ENCODE measurements at regions not wholly inside any gene's neighbourhood (a gene's known extent, or its start where the extent isn't known, plus 50 kb on each side); places are given as distances from the start of the nearest gene placed in this dataset.

GRCh38 chr14:58947814-58948445 lies 240.5 kb upstream of the DAAM1 start:
- TF ChIP-seq Cebpa-rat (IDR thresholded peaks at IDR 0.05), result no peak
- no peak overlapping the region for H3K4me3 ChIP-seq
- no peak overlapping the region for H3K27ac ChIP-seq
- H4K20me1 ChIP-seq, result no peaks in the 10 kb centered on the region
- H3K4me2 ChIP-seq, result no peak overlapping the region
- H3K9me3 ChIP-seq, result 0 out of 2 replicates have a peak, but pooled peaks cover 8% of the 10 kb centered on the region
- no peak overlapping the region for H3K9ac ChIP-seq
- no peaks in the 10 kb centered on the region for H3K27me3 ChIP-seq
- H3K4me1 ChIP-seq, result no peaks in the 10 kb centered on the region
- no peaks in the 10 kb centered on the region for H3K36me3 ChIP-seq

GRCh38 chr14:58950555-58950954 lies 237.9 kb upstream of the DAAM1 start:
- TF ChIP-seq Cebpa-rat (IDR thresholded peaks at IDR 0.05), result no peak
- Histone ChIP-seq H3K27me3 (no peaks in the 10 kb centered on the region), H3K4me3 (no peak overlapping the region), H3K9me3 (0 out of 2 replicates have a peak, but pooled peaks cover 8% of the 10 kb centered on the region), H3K9ac (no peak overlapping the region), H3K27ac (no peak overlapping the region), H3K4me2 (no peak overlapping the region), H3K4me1 (peaks cover 20% of the 10 kb centered on the region), H3K36me3 (no peaks in the 10 kb centered on the region), H4K20me1 (no peaks in the 10 kb centered on the region)

- Histone ChIP-seq H3K4me3 (no peak overlapping the region), H3K27me3 (no peaks in the 10 kb centered on the region), H3K9ac (no peak overlapping the region), H3K27ac (no peak overlapping the region), H4K20me1 (no peaks in the 10 kb centered on the region), H3K36me3 (no peaks in the 10 kb centered on the region), H3K9me3 (0 out of 2 replicates have a peak, but pooled peaks cover 8% of the 10 kb centered on the region), H3K4me2 (no peak overlapping the region), H3K4me1 (peaks cover 26% of the 10 kb centered on the region)
- TF ChIP-seq Cebpa-rat (IDR thresholded peaks at IDR 0.05), result no peak
Measured at GRCh38 chr14:58951143-58951542, 237.3 kb upstream of the DAAM1 start.

DNA sequence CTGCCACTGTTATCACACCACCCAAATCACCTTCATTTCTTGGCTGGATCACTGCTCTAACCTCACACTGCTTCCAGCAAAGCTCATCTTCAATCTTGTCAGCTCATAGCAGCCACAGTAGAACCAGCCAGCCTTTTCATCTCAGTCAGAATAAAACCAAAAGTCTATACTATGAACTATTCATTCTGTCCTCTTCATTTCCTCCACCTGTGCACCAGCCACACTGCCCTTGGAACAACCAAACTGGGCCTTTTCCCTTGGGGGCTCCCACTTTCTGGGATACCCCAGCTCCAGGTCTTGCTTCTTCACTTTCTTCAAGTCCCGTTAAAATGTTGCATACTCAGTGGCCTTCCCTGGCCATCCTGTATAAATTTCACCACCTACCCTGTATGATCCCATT lies 234.4 kb upstream of the DAAM1 start:
- Histone ChIP-seq H3K9ac (no peak overlapping the region), H3K9me3 (0 out of 2 replicates have a peak, but pooled peaks cover 13% of the 10 kb centered on the region), H3K4me1 (peaks cover 36% of the 10 kb centered on the region), H3K36me3 (no peaks in the 10 kb centered on the region), H3K27ac (peak overlapping the region; percentile 75; the same call in 1 of the 2 replicates), H3K4me2 (peak overlapping the region; percentile 80), H3K27me3 (no peaks in the 10 kb centered on the region), H3K4me3 (no peak overlapping the region), H4K20me1 (no peaks in the 10 kb centered on the region)
- no peak for TF ChIP-seq Cebpa-rat (IDR thresholded peaks at IDR 0.05)

- Histone ChIP-seq H4K20me1 (no peaks in the 10 kb centered on the region), H3K9ac (peak overlapping the region; percentile 26; the same call in 1 of the 2 replicates), H3K4me1 (peaks cover 36% of the 10 kb centered on the region), H3K4me3 (peak overlapping the region; percentile 39), H3K9me3 (0 out of 2 replicates have a peak, but pooled peaks cover 13% of the 10 kb centered on the region), H3K27me3 (no peaks in the 10 kb centered on the region), H3K36me3 (no peaks in the 10 kb centered on the region), H3K4me2 (peak overlapping the region; percentile 80), H3K27ac (peak overlapping the region; percentile 75)
- TF ChIP-seq Cebpa-rat (IDR thresholded peaks at IDR 0.05), result no peak
Measured at GRCh38 chr14:58954901-58955861, 233.3 kb upstream of the DAAM1 start.

DNA sequence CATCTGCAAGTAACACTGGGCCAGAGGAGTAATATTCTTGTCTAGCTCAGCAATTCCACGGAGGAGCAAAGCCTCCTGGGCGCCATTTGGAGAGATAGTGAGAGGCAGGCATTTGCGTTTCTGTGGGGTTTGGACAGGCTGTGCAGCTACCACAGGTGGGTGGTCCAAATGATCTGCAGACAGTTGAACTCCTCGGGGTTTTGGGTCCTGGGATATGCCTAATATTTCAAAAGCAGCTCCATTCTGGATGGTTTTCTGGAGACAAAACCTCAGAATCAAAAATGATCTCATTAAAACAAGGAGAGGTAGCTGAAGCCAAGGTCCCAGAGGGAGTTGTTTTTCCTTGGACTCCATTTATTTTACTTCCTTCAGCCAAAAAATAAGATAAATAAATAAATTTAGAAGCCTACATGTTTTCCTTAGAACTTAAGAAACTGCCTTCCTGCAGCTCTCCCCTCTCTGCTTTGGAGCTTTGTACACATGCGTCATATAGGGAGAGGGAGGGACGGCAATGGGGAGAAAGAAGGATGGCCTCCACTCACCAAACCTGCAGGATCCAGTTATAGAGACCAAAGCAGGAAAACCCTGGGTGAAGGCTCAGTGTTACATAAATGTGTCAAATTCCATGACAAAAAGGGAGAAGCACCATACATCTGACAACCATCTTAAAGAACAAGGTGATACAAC lies 227.3 kb upstream of the DAAM1 start:
- Histone ChIP-seq H3K4me2 (no peak overlapping the region), H3K36me3 (no peaks in the 10 kb centered on the region), H3K4me1 (peaks cover 9% of the 10 kb centered on the region), H3K27ac (no peak overlapping the region), H3K9me3 (0 out of 2 replicates have a peak, but pooled peaks cover 5% of the 10 kb centered on the region), H4K20me1 (no peaks in the 10 kb centered on the region), H3K27me3 (no peaks in the 10 kb centered on the region), H3K4me3 (no peak overlapping the region), H3K9ac (no peak overlapping the region)
- no peak for TF ChIP-seq Cebpa-rat (IDR thresholded peaks at IDR 0.05)

DNA sequence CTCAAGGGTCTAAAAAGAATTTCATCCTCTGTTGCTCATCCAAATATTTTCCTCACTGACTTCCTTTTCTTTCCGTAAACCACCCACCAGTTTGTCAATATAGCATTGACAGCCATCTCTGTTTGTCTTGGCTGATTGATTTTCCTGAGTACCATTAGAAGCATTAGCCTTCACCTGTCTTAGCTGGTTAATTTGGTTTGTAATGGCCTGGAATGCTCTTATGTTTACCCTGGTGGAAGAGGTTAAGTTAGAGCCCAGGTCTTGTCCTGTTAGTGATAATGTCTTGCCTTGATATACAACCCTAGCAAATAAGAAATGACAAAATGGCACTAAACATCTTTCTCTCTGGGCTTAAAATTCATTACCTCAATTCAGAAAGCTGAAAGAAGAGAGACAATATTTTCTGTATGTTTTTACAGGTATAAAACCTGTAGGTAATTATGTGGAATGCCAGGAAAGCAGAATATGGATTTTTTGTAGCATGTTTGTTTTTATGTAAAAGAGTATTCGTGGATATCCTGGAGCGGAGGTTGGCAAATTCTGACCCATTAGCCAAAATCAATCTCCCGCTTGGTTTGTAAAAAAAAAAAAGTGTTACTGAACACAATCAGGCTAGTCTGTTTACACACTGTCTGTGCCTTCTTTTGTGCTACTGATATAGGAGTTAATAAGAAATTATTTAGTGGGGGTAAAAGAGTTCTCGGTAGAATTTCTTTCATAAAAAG lies 224.4 kb upstream of the DAAM1 start:
- Histone ChIP-seq H3K9ac (no peak overlapping the region), H3K27me3 (no peaks in the 10 kb centered on the region), H4K20me1 (no peaks in the 10 kb centered on the region), H3K4me1 (no peaks in the 10 kb centered on the region; the same call in 1 of the 2 replicates), H3K4me2 (no peak overlapping the region), H3K9me3 (no peaks in the 10 kb centered on the region), H3K36me3 (no peaks in the 10 kb centered on the region), H3K4me3 (no peak overlapping the region), H3K27ac (no peak overlapping the region)
- TF ChIP-seq Cebpa-rat (IDR thresholded peaks at IDR 0.05), result no peak

GRCh38 chr14:58964598-58964928 lies 223.9 kb upstream of the DAAM1 start:
- H3K27me3 ChIP-seq, result no peaks in the 10 kb centered on the region
- H3K9me3 ChIP-seq, result no peaks in the 10 kb centered on the region
- H3K4me3 ChIP-seq, result no peak overlapping the region
- H3K4me2 ChIP-seq, result no peak overlapping the region
- TF ChIP-seq Cebpa-rat (IDR thresholded peaks at IDR 0.05), result no peak
- no peaks in the 10 kb centered on the region for H3K4me1 ChIP-seq
- no peaks in the 10 kb centered on the region for H3K36me3 ChIP-seq
- no peak overlapping the region for H3K27ac ChIP-seq
- H3K9ac ChIP-seq, result no peak overlapping the region
- no peaks in the 10 kb centered on the region for H4K20me1 ChIP-seq

DNA sequence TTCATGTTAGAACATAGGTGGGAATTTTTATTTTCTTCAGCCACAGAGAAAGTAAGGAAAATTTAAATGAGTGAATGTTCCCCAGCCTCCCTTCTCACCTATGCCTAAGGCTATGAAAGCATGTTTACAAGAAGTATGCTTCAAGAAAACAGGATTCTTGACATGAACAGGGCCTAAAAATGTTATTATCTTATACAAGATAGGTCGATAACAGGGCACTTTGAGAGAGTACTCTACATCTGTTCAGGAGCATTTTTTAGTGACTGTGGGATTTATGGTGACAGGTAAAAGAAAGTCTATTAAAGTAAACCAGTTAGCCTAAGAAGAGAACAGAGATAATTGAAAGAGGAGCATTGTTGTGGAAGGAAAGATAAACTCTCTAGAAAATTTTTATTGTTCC lies 222.9 kb upstream of the DAAM1 start:
- Histone ChIP-seq H3K9ac (no peak overlapping the region), H3K4me1 (no peaks in the 10 kb centered on the region), H3K36me3 (no peaks in the 10 kb centered on the region), H3K9me3 (no peaks in the 10 kb centered on the region), H3K4me2 (no peak overlapping the region), H3K27ac (no peak overlapping the region), H4K20me1 (no peaks in the 10 kb centered on the region), H3K27me3 (no peaks in the 10 kb centered on the region), H3K4me3 (no peak overlapping the region)
- no peak for TF ChIP-seq Cebpa-rat (IDR thresholded peaks at IDR 0.05)
